Prostate gland (tissue), 2 donors: ENCODE measurements at regions not wholly inside any gene's neighbourhood (a gene's known extent, or its start where the extent isn't known, plus 50 kb on each side); places are given as distances from the start of the nearest gene placed in this dataset.

Source experiments
- CTCF ChIP-seq, 4 experiments: fragments of 200-600 bp in 2 of 4; fragments of 450-650 bp in 2 of 4; sonication (generic) in 2 of 4; IDR thresholded peaks; 1 replicate in 3 of 4; 2 replicates in 1 of 4; pipeline ENCODE4 v1.5.1; 2016 to 2019; ENCODE audit warnings: antibody characterized with exemption in 4 of 4, mild to moderate bottlenecking in 2 of 4, moderate library complexity in 2 of 4
- POLR2A ChIP-seq: fragments of 450-650 bp; IDR thresholded peaks from one replicate; pipeline ENCODE4 v1.6.1; 2016; ENCODE audit warnings: antibody characterized with exemption, mild to moderate bottlenecking

- no peak for TF ChIP-seq CTCF (IDR thresholded peaks at IDR 0.05)
- no peak for TF ChIP-seq POLR2A
Measured at GRCh38 chr5:66327008-66327407, 182.9 kb downstream of the SREK1 start.
